HFFc6 (cell line): ENCODE measurements at regions not wholly inside any gene's neighbourhood (a gene's known extent, or its start where the extent isn't known, plus 50 kb on each side); places are given as distances from the start of the nearest gene placed in this dataset.

Source experiments
- DNase-seq: peaks from one replicate; pipeline ENCODE4 v3.0.0-alpha.2; 2018
- H3K27ac Mint-ChIP-seq: 2 replicates; pipeline ENCODE4 v1.8.0; 2020; ENCODE audit warnings: mild to moderate bottlenecking, mixed read lengths
- H3K27me3 Mint-ChIP-seq: 2 replicates; pipeline ENCODE4 v1.8.0; 2021; ENCODE audit warnings: mild to moderate bottlenecking, moderate library complexity, mixed read lengths; ENCODE audit not compliant: insufficient read depth
- H3K36me3 Mint-ChIP-seq: 2 replicates; pipeline ENCODE4 v1.8.0; 2021; ENCODE audit warnings: low read depth, mixed read lengths
- H3K4me1 Mint-ChIP-seq: 2 replicates; pipeline ENCODE4 v1.8.0; 2020; ENCODE audit warnings: low read depth, mixed read lengths
- H3K4me3 Mint-ChIP-seq: 2 replicates; pipeline ENCODE4 v1.8.0; 2020; ENCODE audit warnings: mild to moderate bottlenecking, moderate library complexity, mixed read lengths
- H3K9me3 Mint-ChIP-seq: 2 replicates; pipeline ENCODE4 v1.8.0; 2020; ENCODE audit warnings: mild to moderate bottlenecking, mixed read lengths
- CTCF ChIP-seq: fragments of 200-600 bp; sonication (generic); IDR thresholded peaks from 2 replicates; pipeline ENCODE4 v1.5.0; 2021; ENCODE audit warnings: antibody characterized with exemption, mild to moderate bottlenecking

- peaks cover 2% of the 10 kb centered on the region; the same call in 1 of the 2 replicates for H3K27me3 Mint-ChIP-seq
- no peak overlapping the region for H3K4me3 Mint-ChIP-seq
- no peaks in the 10 kb centered on the region for H3K36me3 Mint-ChIP-seq
- no peaks in the 10 kb centered on the region for H3K4me1 Mint-ChIP-seq
- TF ChIP-seq CTCF: no peak
- H3K27ac Mint-ChIP-seq: no peak overlapping the region
- DNase-seq: no peak
- peaks cover 50% of the 10 kb centered on the region for H3K9me3 Mint-ChIP-seq
Measured at GRCh38 chr11:82303671-82304070, 430.0 kb downstream of the FAM181B start.

GRCh38 chr11:82288471-82288870, 445.2 kb downstream of the FAM181B start:
- H3K9me3 Mint-ChIP-seq: peaks cover 23% of the 10 kb centered on the region
- H3K36me3 Mint-ChIP-seq: peaks cover 4% of the 10 kb centered on the region; the same call in 1 of the 2 replicates
- peaks cover 1% of the 10 kb centered on the region; the same call in 1 of the 2 replicates for H3K27me3 Mint-ChIP-seq
- TF ChIP-seq CTCF: no peak
- no peak overlapping the region for H3K27ac Mint-ChIP-seq
- H3K4me1 Mint-ChIP-seq: no peaks in the 10 kb centered on the region
- no peak for DNase-seq
- H3K4me3 Mint-ChIP-seq: no peak overlapping the region

GRCh38 chr11:82270870-82271269, 462.8 kb downstream of the FAM181B start:
- H3K27ac Mint-ChIP-seq: no peak overlapping the region
- no peak overlapping the region for H3K4me3 Mint-ChIP-seq
- H3K27me3 Mint-ChIP-seq: no peaks in the 10 kb centered on the region
- H3K4me1 Mint-ChIP-seq: no peaks in the 10 kb centered on the region
- no peak for TF ChIP-seq CTCF
- H3K9me3 Mint-ChIP-seq: peaks cover 28% of the 10 kb centered on the region
- H3K36me3 Mint-ChIP-seq: no peaks in the 10 kb centered on the region
- DNase-seq: no peak

GRCh38 chr11:82268627-82269026, 465.0 kb downstream of the FAM181B start:
- peaks cover 28% of the 10 kb centered on the region for H3K9me3 Mint-ChIP-seq
- H3K36me3 Mint-ChIP-seq: no peaks in the 10 kb centered on the region
- H3K27me3 Mint-ChIP-seq: no peaks in the 10 kb centered on the region
- H3K27ac Mint-ChIP-seq: no peak overlapping the region
- TF ChIP-seq CTCF: no peak
- no peak for DNase-seq
- no peak overlapping the region for H3K4me3 Mint-ChIP-seq
- no peaks in the 10 kb centered on the region for H3K4me1 Mint-ChIP-seq

GRCh38 chr11:82267186-82267585, 466.5 kb downstream of the FAM181B start:
- Mint-ChIP-seq H3K4me1 (no peaks in the 10 kb centered on the region), H3K9me3 (peaks cover 31% of the 10 kb centered on the region), H3K36me3 (no peaks in the 10 kb centered on the region), H3K27me3 (no peaks in the 10 kb centered on the region), H3K27ac (no peak overlapping the region), H3K4me3 (no peak overlapping the region)
- TF ChIP-seq CTCF: no peak
- DNase-seq: no peak

- Mint-ChIP-seq H3K9me3 (peaks cover 59% of the 10 kb centered on the region), H3K27ac (no peak overlapping the region), H3K27me3 (no peaks in the 10 kb centered on the region), H3K36me3 (peaks cover 4% of the 10 kb centered on the region; the same call in 1 of the 2 replicates), H3K4me1 (no peaks in the 10 kb centered on the region), H3K4me3 (no peak overlapping the region)
- DNase-seq: no peak
- TF ChIP-seq CTCF: no peak
Measured at GRCh38 chr11:82261367-82261766, 472.3 kb downstream of the FAM181B start.
